Testis (tissue), 2 donors: ENCODE measurements at regions not wholly inside any gene's neighbourhood (a gene's known extent, or its start where the extent isn't known, plus 50 kb on each side); places are given as distances from the start of the nearest gene placed in this dataset.
A peak's percentile ranks its signal among the peaks of the same experiment; 100 is the strongest.

ENCODE experiments used
- DNase-seq: peaks from one replicate; pipeline ENCODE4 v3.0.0-alpha.2; 2019
- H3K27ac ChIP-seq, 2 donors: fragments of 200-600 bp; sonication (generic); one replicate each; pipeline ENCODE4 v1.5.1; 2019
- H3K27me3 ChIP-seq: fragments of 200-600 bp; sonication (generic); one replicate; pipeline ENCODE4 v1.5.1; 2019
- H3K36me3 ChIP-seq: fragments of 200-600 bp; sonication (generic); one replicate; pipeline ENCODE4 v1.5.1; 2017; ENCODE audit warnings: low read depth; ENCODE audit errors: missing control alignments
- H3K4me1 ChIP-seq: fragments of 200-600 bp; sonication (generic); one replicate; pipeline ENCODE4 v1.5.1; 2019
- H3K4me3 ChIP-seq, 2 donors: fragments of 200-600 bp; sonication (generic); one replicate each; pipeline ENCODE4 v1.5.1; 2017 to 2019
- H3K9me3 ChIP-seq: fragments of 200-600 bp; sonication (generic); one replicate; pipeline ENCODE4 v1.5.1; 2017
- CTCF ChIP-seq, 3 experiments: fragments of 450-650 bp in 2 of 3; fragments of 200-600 bp in 1 of 3; sonication (generic) in 1 of 3; IDR thresholded peaks; one replicate each; pipeline ENCODE4 v1.5.1; 2016 to 2019; ENCODE audit warnings: antibody characterized with exemption in 3 of 3, mild to moderate bottlenecking in 2 of 3, moderate library complexity in 1 of 3
- POLR2A ChIP-seq: fragments of 450-650 bp; IDR thresholded peaks from one replicate; pipeline ENCODE4 v1.6.1; 2017; ENCODE audit warnings: antibody characterized with exemption, mild to moderate bottlenecking, moderate library complexity
- WGBS, 2 donors: methylation state at CpG; one replicate each; pipeline ENCODE4 v1.1.5; 2018; 5-methylcytosine and 5-hydroxymethylcytosine counted together
- intact Hi-C: fragments of 100-400 bp; cut with DNase I; formaldehyde crosslinking; loops from one replicate; pipeline ENCODE4 v1.15.1; 2023; ENCODE audit warnings: low total_unique reads

GRCh38 chr10:117448802-117449201 is 73.6 kb upstream of the PDZD8 start:
- Histone ChIP-seq H3K9me3 (no peaks in the 10 kb centered on the region), H3K27ac (no peak overlapping the region), H3K27me3 (no peaks in the 10 kb centered on the region), H3K36me3 (no peaks in the 10 kb centered on the region), H3K4me1 (no peaks in the 10 kb centered on the region), H3K4me3 (no peak overlapping the region)
- intact Hi-C loops: no loop called here
- TF ChIP-seq CTCF (IDR thresholded peaks at IDR 0.05) (no peak), POLR2A (no peak)
- WGBS, 2 donors: 47 to 75% methylated on average over 5 of the region's 5 CpGs
- DNase-seq: no peak

GRCh38 chr10:117445992-117446391 is 70.8 kb upstream of the PDZD8 start:
- no peak overlapping the region for H3K27ac ChIP-seq
- TF ChIP-seq CTCF (IDR thresholded peaks at IDR 0.05): no peak
- TF ChIP-seq POLR2A: no peak
- intact Hi-C loops: no loop called here
- no peaks in the 10 kb centered on the region for H3K9me3 ChIP-seq
- WGBS, 2 donors: 95 to 96% methylated on average over 3 of the region's 3 CpGs
- H3K36me3 ChIP-seq: no peaks in the 10 kb centered on the region
- no peaks in the 10 kb centered on the region for H3K27me3 ChIP-seq
- H3K4me1 ChIP-seq: peaks cover 3% of the 10 kb centered on the region
- H3K4me3 ChIP-seq: no peak overlapping the region
- no peak for DNase-seq

GRCh38 chr10:117444497-117445040 is 69.3 kb upstream of the PDZD8 start:
- no peak for DNase-seq
- WGBS, 2 donors: 93% methylated on average over 4 of the region's 4 CpGs
- intact Hi-C loops: no loop called here
- no peaks in the 10 kb centered on the region for H3K27me3 ChIP-seq
- no peak overlapping the region for H3K27ac ChIP-seq
- H3K36me3 ChIP-seq: no peaks in the 10 kb centered on the region
- no peaks in the 10 kb centered on the region for H3K9me3 ChIP-seq
- peaks cover 3% of the 10 kb centered on the region for H3K4me1 ChIP-seq
- no peak overlapping the region for H3K4me3 ChIP-seq
- TF ChIP-seq POLR2A (no peak), CTCF (IDR thresholded peaks at IDR 0.05) (no peak)

- Histone ChIP-seq H3K9me3 (no peaks in the 10 kb centered on the region), H3K36me3 (no peaks in the 10 kb centered on the region), H3K4me1 (peaks cover 3% of the 10 kb centered on the region), H3K27me3 (no peaks in the 10 kb centered on the region), H3K27ac (no peak overlapping the region), H3K4me3 (no peak overlapping the region)
- no peak for DNase-seq
- intact Hi-C loops: no loop called here
- WGBS, 2 donors: 93% methylated on average over 6 of the region's 6 CpGs
- no peak for TF ChIP-seq CTCF (IDR thresholded peaks at IDR 0.05)
- TF ChIP-seq POLR2A: no peak
Measured at GRCh38 chr10:117443686-117444041, 68.4 kb upstream of the PDZD8 start.

GRCh38 chr10:117442944-117443685 is 67.9 kb upstream of the PDZD8 start:
- Histone ChIP-seq H3K9me3 (no peaks in the 10 kb centered on the region), H3K27ac (no peak overlapping the region), H3K36me3 (no peaks in the 10 kb centered on the region), H3K4me1 (peaks cover 3% of the 10 kb centered on the region), H3K27me3 (no peaks in the 10 kb centered on the region), H3K4me3 (no peak overlapping the region)
- peak; percentile 91 for DNase-seq
- intact Hi-C loops: no loop called here
- TF ChIP-seq CTCF (IDR thresholded peaks at IDR 0.05) (peak; percentile 74 to 95 (median 80)), POLR2A (no peak)
- 25 to 29% methylated on average over 14 to 15 of the region's 15 CpGs for WGBS, 2 donors
